Neural crest cell (in vitro differentiated cells): ENCODE measurements at regions not wholly inside any gene's neighbourhood (a gene's known extent, or its start where the extent isn't known, plus 50 kb on each side); places are given as distances from the start of the nearest gene placed in this dataset.

ENCODE experiments used
- DNase-seq: peaks from one replicate; pipeline ENCODE4 v3.0.0; 2021; ENCODE audit warnings: low read depth, mixed read lengths, low spot score
- H3K27ac Mint-ChIP-seq: one replicate; pipeline ENCODE4 v1.8.0; 2021; ENCODE audit warnings: mild to moderate bottlenecking, mixed read lengths; ENCODE audit not compliant: unreplicated experiment
- H3K27me3 Mint-ChIP-seq: 2 replicates; pipeline ENCODE4 v1.8.0; 2021; ENCODE audit warnings: low read depth, mild to moderate bottlenecking, mixed read lengths
- H3K36me3 Mint-ChIP-seq: 2 replicates; pipeline ENCODE4 v1.8.0; 2021; ENCODE audit warnings: low read depth, mild to moderate bottlenecking, mixed read lengths
- H3K4me1 Mint-ChIP-seq: 2 replicates; pipeline ENCODE4 v1.8.0; 2021; ENCODE audit warnings: mixed read lengths
- H3K4me3 Mint-ChIP-seq: one replicate; pipeline ENCODE4 v1.8.0; 2021; ENCODE audit warnings: mild to moderate bottlenecking, mixed read lengths
- H3K9me3 Mint-ChIP-seq: 2 replicates; pipeline ENCODE4 v1.8.0; 2021; ENCODE audit warnings: mixed read lengths
- CTCF ChIP-seq: fragments of 200-600 bp; sonication (generic); conservative IDR thresholded peaks from 2 replicates; pipeline ENCODE4 v1.5.0; 2021; ENCODE audit warnings: antibody characterized with exemption, mild to moderate bottlenecking

- H3K4me3 Mint-ChIP-seq: no peak overlapping the region
- no peak for DNase-seq
- no peaks in the 10 kb centered on the region for H3K36me3 Mint-ChIP-seq
- no peak for TF ChIP-seq CTCF
- H3K27me3 Mint-ChIP-seq: peaks cover 72% of the 10 kb centered on the region
- H3K27ac Mint-ChIP-seq: no peak overlapping the region
- H3K9me3 Mint-ChIP-seq: peaks cover 6% of the 10 kb centered on the region
- no peaks in the 10 kb centered on the region for H3K4me1 Mint-ChIP-seq
Observed at GRCh38 chr11:13896981-13897353, 65.6 kb upstream of the SPON1 start.

GRCh38 chr11:13897646-13898276, 64.8 kb upstream of the SPON1 start:
- peaks cover 6% of the 10 kb centered on the region for H3K9me3 Mint-ChIP-seq
- no peak overlapping the region for H3K4me3 Mint-ChIP-seq

GRCh38 chr11:13899603-13900002, 62.9 kb upstream of the SPON1 start:
- H3K9me3 Mint-ChIP-seq: peaks cover 4% of the 10 kb centered on the region
- no peak overlapping the region for H3K4me3 Mint-ChIP-seq

More at GRCh38 chr11:13897646-13898276, 64.8 kb upstream of the SPON1 start:
- no peaks in the 10 kb centered on the region for H3K36me3 Mint-ChIP-seq
- no peaks in the 10 kb centered on the region for H3K4me1 Mint-ChIP-seq
- no peak for DNase-seq
- TF ChIP-seq CTCF: no peak
- no peak overlapping the region for H3K27ac Mint-ChIP-seq
- H3K27me3 Mint-ChIP-seq: peaks cover 68% of the 10 kb centered on the region

GRCh38 chr11:13902523-13902922, 60.0 kb upstream of the SPON1 start:
- Mint-ChIP-seq H3K27ac (no peak overlapping the region), H3K9me3 (peaks cover 7% of the 10 kb centered on the region), H3K36me3 (no peaks in the 10 kb centered on the region), H3K27me3 (peaks cover 35% of the 10 kb centered on the region), H3K4me3 (no peak overlapping the region), H3K4me1 (no peaks in the 10 kb centered on the region)
- TF ChIP-seq CTCF: no peak
- DNase-seq: no peak

More at GRCh38 chr11:13899603-13900002, 62.9 kb upstream of the SPON1 start:
- Mint-ChIP-seq H3K27ac (no peak overlapping the region), H3K36me3 (no peaks in the 10 kb centered on the region), H3K27me3 (peaks cover 52% of the 10 kb centered on the region), H3K4me1 (no peaks in the 10 kb centered on the region)
- TF ChIP-seq CTCF: no peak
- DNase-seq: no peak

- H3K4me1 Mint-ChIP-seq: peaks cover 5% of the 10 kb centered on the region
- peaks cover 14% of the 10 kb centered on the region for H3K27me3 Mint-ChIP-seq
- no peak overlapping the region for H3K4me3 Mint-ChIP-seq
- no peaks in the 10 kb centered on the region for H3K36me3 Mint-ChIP-seq
- TF ChIP-seq CTCF: no peak
- peaks cover 7% of the 10 kb centered on the region for H3K9me3 Mint-ChIP-seq
- H3K27ac Mint-ChIP-seq: no peak overlapping the region
- DNase-seq: no peak
Observed at GRCh38 chr11:13905137-13905781, 57.3 kb upstream of the SPON1 start.
